ENCODE measurements at regions not wholly inside any gene's neighbourhood (a gene's known extent, or its start where the extent isn't known, plus 50 kb on each side); places are given as distances from the start of the nearest gene placed in this dataset.

- DNase-seq, result no peak
These were observed 177.2 kb downstream of the CTTN start for GRCh38 chr11:70575396-70576060.

- DNase-seq, result no peak
These were observed 178.9 kb downstream of the CTTN start for GRCh38 chr11:70577258-70577603.

- no peak for DNase-seq
These were observed 179.6 kb downstream of the CTTN start for GRCh38 chr11:70577948-70578347.

- no peak for DNase-seq
These were observed 180.0 kb downstream of the CTTN start for GRCh38 chr11:70578371-70578770.

GRCh38 chr11:70578831-70579230, 180.5 kb downstream of the CTTN start:
- DNase-seq, result no peak

- no peak for DNase-seq
These were observed 181.1 kb downstream of the CTTN start for GRCh38 chr11:70579316-70579955.

GRCh38 chr11:70580036-70580805, 181.9 kb downstream of the CTTN start:
- DNase-seq, result peak; percentile 22

GRCh38 chr11:70581991-70582885, 183.9 kb downstream of the CTTN start:
- no peak for DNase-seq

GRCh38 chr11:70582886-70583641, 184.7 kb downstream of the CTTN start:
- no peak for DNase-seq

GRCh38 chr11:70583781-70584218, 185.5 kb downstream of the CTTN start:
- DNase-seq, result no peak

GRCh38 chr11:70584498-70585235, 186.3 kb downstream of the CTTN start:
- no peak for DNase-seq

- DNase-seq, result no peak
These were observed 186.9 kb downstream of the CTTN start for GRCh38 chr11:70585236-70585545.

- DNase-seq, result no peak
These were observed 188.1 kb downstream of the CTTN start for GRCh38 chr11:70586261-70587074.

GRCh38 chr11:70587075-70587389, 188.7 kb downstream of the CTTN start:
- DNase-seq, result no peak

GRCh38 chr11:70590356-70590991, 192.1 kb downstream of the CTTN start:
- no peak for DNase-seq

- no peak for DNase-seq
These were observed 194.4 kb downstream of the CTTN start for GRCh38 chr11:70592641-70593165.

GRCh38 chr11:70593446-70593983, 195.2 kb downstream of the CTTN start:
- no peak for DNase-seq

GRCh38 chr11:70594031-70594430, 195.7 kb downstream of the CTTN start:
- DNase-seq, result no peak

- no peak for DNase-seq
These were observed 196.3 kb downstream of the CTTN start for GRCh38 chr11:70594606-70595005.

- DNase-seq, result no peak
These were observed 196.7 kb downstream of the CTTN start for GRCh38 chr11:70595016-70595415.

Data from RPMI8226 (cell line).